HG03045 (cell line): ENCODE measurements at regions not wholly inside any gene's neighbourhood (a gene's known extent, or its start where the extent isn't known, plus 50 kb on each side); places are given as distances from the start of the nearest gene placed in this dataset.

Source experiments
- ATAC-seq: cut with Tn5 transposase; IDR thresholded peaks from one replicate; pipeline ENCODE4 v1.9.1; 2021; ENCODE audit warnings: mild to moderate bottlenecking, moderate library complexity; ENCODE audit not compliant: unreplicated experiment

DNA sequence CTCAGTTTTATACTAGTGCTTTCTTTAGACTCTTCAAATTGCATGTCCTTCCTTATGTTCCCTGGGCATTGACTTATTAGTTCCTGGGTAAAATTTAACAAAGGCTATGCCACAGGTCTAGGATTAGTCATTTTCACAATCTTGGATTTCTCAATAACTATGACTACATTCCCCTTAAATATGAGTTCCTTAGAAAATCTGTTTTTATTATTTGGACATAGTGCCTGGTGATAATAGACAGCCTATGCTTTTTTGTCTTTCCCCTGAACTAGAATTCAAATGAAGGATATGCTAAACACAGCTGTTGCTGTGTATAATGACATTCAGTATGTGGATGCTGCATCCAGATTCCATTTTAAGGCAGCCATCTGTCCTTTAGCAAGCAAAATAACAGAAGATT, 1252.8 kb upstream of the GJE1 start:
- ATAC-seq = no peak

DNA sequence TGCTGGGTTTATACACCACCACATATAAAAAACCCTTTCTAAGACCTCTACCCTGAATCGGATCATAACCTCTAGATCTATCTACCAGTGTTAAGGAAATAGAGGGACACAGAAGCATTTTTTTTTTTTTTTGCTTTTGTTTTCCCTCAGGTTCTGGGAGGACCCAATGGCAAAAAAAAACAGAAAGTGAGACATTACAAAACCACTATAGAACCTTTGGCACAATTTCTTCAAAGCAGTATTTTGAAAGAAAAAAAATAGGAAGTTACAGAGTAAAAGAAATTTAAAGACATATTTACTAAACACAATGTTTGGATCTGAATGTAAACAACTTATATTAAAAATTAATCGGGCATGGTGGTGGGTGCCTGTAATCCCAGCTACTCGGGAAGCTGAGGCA, 1258.7 kb upstream of the GJE1 start:
- no peak for ATAC-seq

DNA sequence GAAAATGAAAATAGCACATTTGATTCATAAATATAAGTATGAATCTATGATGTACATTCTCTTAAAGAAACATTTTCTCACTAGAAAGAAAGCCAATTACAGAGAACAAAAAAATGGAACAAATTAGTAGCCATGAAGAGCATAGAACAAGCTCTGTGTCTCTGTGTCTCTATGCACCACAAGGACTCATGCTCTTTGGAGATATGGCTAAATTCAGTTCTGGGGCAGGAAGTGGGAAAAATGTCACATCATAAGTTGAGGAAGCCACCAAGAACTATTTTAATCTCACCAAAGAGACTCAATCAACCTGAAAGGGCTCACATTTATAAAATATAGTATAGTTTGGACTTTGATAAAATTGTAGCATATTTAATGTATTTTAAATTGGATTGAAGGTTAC, 1259.8 kb upstream of the GJE1 start:
- no peak for ATAC-seq

DNA sequence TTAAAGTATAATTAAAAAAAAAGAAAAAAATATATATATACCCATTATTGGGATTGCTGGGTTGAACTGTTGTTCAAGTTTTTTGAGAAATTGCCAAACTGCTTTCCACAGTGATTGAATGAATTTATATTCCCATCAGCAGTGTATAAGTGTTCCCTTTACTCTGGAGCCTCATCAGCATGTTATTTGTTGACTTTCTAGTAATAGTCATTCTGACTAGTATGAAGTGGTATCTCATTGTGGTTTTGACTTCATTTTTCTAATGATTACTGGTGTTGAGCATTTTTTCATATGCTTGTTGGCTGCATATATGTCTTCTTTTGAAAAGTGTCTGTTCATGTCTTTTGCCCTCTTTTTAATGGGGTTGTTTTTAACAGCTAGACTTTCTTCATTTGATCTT, 1260.8 kb upstream of the GJE1 start:
- no peak for ATAC-seq

DNA sequence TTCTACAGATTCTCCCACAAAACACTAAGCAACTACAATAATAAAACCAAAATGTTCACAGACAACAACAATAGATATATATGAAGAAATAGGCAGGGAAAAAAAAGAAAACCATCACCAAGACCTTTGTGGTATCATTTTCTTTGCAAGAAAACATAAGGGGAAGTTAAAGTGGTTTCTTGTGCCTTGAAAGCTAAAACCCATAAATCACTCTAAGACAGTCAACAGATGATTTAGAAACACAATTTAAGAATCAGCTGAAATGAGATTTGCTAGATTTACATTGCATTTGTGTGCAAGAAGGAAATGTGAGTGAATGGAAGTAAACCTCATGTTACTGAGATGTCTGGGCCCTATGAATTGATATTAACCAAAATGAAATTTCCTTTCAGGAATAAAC, 1265.4 kb upstream of the GJE1 start:
- ATAC-seq = no peak

DNA sequence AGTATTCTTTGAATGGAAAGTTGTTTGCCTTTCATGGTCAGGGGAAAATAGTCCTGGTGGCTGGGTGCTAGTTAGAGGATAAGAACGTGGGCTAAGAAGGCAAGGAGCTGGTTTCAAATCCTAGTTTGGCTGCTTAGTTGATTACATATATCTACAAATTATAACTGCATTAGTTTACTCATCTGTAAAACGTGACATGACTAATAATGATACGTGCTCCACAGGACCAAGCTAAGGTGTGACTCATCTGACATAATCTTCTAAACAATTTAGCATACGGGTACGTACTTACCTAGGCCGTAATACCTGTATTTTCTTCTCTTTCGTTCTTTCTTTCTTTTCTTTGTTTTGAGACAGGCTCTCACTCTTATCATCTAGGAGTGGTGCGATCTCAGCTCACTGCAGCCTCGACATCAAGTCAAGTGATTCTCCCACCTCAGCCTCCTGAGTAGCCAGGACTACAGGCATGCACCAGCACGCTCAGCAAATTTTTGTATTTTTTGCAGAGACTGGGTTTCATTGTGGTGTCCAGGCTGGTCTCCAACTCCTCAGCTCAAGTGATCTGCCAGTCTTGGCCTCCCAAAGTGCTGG, 1274.2 kb upstream of the GJE1 start:
- ATAC-seq = no peak

DNA sequence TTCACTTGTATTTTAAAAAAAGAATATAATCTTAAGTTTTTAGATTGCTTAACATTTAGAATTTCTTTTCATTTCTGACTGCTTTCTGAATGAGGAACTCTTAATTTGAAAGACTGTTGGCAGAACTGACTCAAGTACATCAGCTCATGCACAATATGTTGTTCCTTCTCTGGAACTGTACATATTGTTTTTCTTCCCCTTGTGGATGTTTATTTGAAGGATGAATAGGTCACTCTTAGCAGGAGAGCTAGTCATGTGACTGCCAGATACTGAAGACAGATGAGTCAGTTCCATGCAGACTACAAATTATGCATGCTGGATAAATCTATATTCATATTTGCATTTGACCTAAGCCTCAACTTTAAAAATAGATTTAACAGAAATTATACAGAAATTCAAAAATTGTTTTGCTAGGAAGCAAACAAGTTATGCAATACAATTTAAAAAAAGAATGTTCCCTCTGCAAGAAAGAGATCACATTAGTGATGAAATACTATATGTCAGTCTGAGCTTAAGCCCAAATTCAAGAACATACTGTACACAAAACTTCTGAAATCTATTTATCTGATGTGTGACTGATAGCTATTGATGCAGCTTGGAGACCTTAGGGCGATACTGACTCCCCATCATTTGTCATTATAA, 1274.9 kb upstream of the GJE1 start:
- no peak for ATAC-seq

DNA sequence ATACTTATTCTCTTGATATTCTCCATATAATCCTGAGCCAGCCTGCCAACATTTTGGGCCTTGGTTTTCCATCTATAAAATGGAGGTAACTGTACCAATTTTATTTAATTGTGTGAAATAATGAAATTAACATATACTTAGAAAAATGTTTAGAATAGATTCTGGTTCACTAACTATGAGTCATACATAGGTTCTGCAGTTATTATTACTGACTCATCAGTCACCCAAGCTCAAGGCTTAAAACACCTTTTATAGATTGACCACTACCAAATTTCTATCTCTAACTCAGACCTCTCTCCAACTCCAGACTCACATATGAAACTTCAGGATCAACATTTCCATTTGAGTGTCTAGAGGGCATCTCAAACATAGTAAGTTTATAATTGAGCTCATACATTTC, 1277.2 kb upstream of the GJE1 start:
- no peak for ATAC-seq

DNA sequence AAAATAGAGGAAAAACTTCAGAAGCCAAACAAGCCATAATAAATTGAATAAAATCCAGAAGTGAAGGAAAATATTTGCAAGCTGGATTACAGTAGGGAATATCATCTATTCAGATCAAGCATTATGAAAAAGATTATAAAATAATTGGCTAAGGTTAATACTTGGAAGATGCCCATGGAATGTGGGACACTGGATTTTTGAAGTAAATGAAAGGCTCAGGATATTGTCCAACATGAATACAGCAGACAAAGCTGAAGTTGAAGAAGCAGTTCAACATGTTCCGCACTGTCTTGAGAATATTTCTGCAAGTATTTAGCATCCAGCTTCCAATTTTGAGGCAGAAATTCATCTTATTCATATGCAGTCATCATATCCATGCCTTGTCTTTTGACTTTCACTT, 1278.4 kb upstream of the GJE1 start:
- no peak for ATAC-seq

DNA sequence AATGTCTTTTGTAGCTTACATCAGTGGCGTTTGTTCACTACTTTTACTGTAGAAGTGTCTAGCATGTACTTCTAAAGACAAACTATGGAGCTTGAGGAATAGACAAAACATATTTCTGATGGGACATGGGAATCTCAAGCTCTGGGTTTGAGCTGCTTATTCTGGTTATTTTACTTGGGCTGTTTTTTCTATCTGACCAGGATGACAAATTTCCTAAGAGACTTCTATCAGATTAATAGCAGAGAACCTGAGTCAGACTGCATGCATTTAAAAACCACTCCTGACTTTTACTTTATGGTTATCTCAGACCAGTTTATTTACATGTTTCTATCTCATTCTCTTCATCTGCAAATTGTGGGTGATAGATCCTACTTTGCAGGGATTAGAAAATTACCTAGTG, 1282.3 kb upstream of the GJE1 start:
- no peak for ATAC-seq

DNA sequence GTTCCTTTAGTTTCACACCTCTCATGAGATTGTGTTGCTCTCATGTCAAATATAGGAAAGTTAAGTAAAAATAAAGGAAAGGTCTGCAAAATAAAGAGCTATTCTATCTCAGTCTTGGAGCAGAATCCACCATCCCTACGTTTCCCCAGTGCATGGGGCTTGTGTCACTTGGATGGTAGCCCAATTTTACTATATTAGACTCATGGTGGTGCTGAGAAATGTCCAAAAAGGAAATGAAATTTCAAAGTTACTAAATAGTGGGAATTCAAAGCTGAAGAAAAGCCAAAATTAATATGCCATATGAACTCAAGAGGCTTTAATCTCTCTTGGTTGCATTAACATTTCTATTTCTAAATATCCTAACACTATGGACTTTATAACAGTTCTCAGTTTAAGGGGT, 1283.3 kb upstream of the GJE1 start:
- no peak for ATAC-seq

DNA sequence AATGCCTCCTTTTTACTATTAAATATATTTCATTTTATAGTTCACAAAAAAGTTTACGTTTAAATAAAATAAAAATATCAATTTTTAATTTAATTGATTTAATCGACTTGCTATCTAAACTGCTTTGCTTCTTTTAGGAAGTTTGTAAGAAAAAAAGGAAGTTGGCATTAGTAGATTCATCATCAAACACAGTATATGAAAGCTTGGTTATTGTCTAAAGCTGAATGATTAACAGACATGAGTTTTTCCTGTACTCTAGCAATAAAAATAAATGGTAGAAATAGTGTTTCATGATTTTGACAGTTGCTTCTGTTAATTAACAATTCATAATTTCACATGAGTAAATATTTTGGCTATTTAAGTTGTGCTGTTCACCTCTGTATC, 1285.5 kb upstream of the GJE1 start:
- no peak for ATAC-seq

DNA sequence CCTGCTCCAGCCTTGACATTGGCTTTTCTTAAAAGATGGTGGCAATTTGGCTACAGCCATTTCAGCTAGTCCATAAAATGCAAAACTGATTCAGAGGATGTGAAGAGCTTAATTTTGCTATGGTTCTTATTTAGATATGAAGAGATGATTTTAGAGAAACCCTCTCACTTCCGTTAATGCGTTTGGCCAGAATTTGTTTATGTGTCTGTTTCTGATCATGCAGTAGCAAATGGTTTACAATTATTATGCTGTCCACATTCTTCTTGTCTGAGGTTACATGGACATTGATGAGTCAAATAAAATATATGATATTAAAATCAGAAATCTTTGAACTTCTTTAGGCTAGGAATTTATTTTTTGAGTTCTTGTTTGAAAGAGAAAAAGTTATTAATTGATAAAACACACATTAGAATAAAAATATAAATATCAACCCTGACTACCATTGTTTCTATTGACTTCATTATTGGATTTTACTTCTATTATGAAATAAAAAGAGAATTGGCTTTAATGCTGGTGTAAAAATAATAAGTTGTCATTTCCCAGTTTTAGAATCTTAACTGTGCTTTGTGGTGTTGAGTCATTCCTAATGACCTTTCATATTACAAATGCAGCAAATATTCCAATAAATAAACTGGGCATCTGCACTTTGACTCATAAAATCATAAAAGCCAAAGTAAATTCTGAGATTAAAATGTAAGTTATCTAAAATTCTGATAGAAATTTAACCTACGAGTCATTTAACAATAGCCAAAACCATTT, 1286.0 kb upstream of the GJE1 start:
- ATAC-seq = no peak

DNA sequence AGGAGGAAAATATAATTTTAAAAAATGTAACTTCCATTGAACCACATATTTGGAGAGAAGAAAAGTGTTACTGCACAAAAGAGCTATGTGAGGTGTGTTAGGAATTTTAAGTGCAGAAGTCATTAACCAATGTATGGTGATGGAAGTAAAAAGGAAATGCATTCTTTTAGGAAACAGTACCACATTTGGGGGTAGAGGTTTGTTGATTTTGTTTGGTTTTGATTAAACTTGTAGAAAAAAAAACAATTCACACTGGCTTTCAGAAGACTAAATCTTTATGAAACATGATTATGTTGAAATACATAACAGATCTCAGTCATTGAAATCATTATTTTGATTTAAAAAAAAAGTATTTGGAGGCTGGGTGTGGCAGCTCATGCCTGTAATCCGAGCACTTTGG, 1287.0 kb upstream of the GJE1 start:
- no peak for ATAC-seq

DNA sequence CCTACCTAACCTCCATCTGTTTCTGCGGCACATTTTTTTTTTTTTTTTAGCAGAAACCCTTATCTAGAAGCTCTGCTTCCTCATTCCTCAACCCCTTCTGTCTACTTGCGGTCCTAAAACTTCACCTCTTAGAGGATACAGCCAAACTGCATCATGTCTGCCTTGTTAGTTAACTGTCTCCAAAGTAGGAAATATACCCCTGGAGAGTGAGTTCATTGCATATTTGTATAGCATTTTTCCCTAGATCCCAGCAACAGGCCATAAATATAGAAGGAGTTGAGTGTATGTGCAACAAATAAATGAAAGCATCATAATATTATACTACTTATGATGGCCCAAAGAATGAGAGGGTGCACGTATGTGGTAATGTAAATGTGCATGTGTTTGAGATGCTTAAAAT, 1288.6 kb upstream of the GJE1 start:
- ATAC-seq = no peak

DNA sequence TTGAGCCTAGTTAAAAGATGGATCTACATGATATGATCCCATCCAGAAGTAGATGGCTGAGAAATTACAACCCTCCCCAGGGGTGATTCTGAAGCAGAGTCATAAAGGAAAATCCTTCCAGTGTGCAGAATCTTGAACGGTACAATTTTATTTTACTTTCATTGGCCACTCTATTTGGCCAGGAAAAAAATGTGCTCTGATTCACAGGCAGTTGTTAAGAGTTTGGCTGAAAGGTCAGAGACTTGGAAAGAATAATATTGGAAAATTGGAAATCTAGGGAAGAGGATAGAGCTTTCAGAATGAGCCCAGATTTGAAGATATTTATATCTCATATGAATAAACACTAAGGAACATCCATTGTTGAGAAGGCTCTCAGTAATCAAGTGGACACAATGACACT, 1299.3 kb upstream of the GJE1 start:
- ATAC-seq = no peak

DNA sequence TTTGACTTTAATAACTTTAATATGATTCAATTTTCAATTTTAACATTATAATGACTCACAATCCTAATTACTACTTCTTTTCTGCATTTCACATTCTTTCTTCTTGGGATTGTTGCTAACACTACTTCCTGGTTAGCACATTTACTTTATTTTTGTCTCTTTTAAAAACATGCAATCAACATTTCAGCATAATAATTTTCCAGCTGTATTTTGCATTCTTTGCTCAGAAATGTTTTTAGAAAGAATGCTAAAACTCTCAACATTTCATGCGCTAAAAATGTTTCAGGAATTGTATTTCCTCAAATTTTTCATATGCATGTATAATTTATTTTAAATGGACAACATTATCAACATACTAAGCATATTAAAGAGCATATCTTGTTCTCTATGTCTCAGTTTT, 1302.1 kb upstream of the GJE1 start:
- no peak for ATAC-seq

DNA sequence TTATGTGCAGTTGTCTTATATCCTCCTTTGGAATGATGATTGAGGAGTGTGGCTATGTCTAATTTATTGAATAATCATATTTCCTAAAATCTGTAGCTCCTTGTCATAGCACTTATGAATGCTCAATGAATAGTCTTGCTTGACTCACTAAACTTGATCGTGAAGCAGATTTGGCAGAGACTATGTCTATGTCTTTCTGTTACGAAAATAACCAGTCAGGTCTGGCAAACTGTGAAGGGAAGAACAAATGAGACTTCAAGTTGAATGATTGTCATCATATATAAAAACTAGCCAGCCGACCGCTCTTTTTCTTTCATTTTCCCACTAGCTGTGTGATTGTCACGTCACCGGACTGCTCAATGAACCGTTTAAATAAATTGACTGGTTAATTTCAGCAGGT, 1303.9 kb upstream of the GJE1 start:
- ATAC-seq = no peak

DNA sequence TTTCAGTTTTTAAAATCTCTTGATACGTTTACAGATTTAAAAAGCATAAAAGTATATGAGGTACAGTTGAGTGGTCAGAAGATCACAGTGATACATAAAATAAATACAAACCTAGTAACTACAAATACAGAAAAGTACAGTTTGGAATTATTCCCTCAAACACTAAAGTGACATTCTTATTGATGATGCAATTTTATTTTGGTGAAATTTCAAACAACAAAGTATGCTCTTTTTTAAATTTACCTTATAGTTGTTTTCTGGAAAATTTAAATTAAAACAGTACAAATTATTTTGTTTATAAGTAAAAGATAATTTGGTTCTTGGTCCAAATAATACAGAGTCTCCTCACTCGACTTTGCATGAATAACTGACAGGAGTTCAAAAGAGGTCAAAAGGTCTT, 1305.1 kb upstream of the GJE1 start:
- ATAC-seq = no peak

DNA sequence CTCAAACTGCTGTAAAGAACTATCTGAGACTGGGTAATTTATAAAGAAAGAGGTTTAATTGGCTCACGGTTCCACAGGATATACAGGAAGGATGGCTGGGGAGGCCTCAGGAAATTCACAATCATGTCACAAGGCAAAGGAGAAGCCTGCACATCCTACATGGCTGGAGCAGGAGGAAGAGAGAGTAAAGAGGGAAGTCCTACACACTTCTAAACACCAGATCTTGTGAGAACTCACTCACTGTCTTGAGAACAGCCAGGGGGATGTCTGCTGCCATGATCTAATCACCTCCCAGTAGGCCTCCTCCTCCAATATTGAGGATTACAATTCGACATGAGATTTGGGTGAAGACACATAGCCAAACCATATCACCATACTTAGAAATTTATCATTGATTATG, 1307.0 kb upstream of the GJE1 start:
- ATAC-seq = no peak

DNA sequence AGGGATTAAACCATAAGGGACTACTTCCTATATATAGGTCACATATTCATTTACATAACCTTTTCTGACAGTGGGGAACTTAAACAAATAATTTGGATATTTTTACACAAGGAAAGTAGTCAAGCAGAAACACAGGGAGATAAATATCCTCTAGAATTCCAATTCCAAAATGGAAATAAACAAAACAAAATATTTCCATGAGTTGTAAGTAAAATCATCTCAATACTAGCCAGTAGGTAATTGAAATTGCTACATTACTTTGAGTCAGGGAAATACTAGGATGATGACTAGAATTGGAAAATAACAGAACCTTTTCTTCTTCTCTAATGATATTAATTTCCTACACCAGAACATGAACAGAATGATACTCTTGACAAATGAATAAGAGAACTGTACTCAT, 1308.1 kb upstream of the GJE1 start:
- no peak for ATAC-seq

DNA sequence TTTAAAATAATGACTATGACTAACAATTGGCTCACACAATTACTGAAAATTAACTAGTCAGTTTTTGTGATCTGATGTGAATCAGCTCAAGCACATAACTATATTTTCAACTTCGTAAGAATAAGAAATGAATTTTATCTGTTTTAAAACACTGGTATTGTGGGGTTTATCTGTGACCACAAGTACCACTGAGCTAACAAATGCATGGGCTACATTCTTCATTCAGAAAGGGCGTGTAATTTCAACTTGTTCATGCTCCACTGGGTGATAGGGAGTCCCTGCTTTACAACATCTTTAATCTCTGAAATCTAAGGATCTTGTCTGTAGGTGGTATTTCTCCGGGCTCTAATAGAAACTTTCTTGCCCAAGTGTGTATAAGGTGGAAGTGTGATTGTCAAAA, 1311.5 kb upstream of the GJE1 start:
- ATAC-seq = no peak

DNA sequence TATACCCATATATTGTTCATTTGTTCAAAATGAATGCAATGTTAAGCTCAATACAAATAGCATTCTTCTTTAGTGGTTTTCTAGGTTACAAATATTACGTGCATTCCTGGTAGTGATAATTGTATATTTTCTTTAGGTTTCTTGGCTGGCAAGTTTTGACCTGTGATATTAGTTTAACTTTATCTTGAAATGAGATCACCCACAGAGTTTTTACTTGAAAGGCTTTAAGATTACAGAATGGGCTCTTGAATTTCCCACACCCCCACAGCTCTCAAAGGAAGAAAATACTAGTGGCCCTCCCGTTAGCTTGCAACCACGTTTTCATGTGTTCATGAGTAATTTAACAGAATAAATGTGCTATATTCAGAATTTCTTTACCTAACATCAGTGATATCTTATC, 1315.5 kb upstream of the GJE1 start:
- ATAC-seq = no peak
